D721Med (cell line): ENCODE measurements at regions not wholly inside any gene's neighbourhood (a gene's known extent, or its start where the extent isn't known, plus 50 kb on each side); places are given as distances from the start of the nearest gene placed in this dataset.

Experiments used
- DNase-seq: peaks from one replicate; pipeline ENCODE4 v3.0.0; 2011; ENCODE audit warnings: low spot score; ENCODE audit not compliant: insufficient read length
- FAIRE-seq: peaks from 2 replicates; lab custom pipeline; 2011; peaks lifted over from hg19 to GRCh38; lab: Jason Lieb, UNC
- TF ChIP-seq, protein P1 (sequence below): IDR thresholded peaks from 2 replicates; pipeline ENCODE4 v1.5.1; 2012; ENCODE audit warnings: mild to moderate bottlenecking, control low read depth; ENCODE audit not compliant: insufficient read depth; ENCODE audit errors: missing control alignments

- DNase-seq (no peak), FAIRE-seq (no peak)
- TF ChIP-seq, protein P1, sequence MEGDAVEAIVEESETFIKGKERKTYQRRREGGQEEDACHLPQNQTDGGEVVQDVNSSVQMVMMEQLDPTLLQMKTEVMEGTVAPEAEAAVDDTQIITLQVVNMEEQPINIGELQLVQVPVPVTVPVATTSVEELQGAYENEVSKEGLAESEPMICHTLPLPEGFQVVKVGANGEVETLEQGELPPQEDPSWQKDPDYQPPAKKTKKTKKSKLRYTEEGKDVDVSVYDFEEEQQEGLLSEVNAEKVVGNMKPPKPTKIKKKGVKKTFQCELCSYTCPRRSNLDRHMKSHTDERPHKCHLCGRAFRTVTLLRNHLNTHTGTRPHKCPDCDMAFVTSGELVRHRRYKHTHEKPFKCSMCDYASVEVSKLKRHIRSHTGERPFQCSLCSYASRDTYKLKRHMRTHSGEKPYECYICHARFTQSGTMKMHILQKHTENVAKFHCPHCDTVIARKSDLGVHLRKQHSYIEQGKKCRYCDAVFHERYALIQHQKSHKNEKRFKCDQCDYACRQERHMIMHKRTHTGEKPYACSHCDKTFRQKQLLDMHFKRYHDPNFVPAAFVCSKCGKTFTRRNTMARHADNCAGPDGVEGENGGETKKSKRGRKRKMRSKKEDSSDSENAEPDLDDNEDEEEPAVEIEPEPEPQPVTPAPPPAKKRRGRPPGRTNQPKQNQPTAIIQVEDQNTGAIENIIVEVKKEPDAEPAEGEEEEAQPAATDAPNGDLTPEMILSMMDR, result no peak
These were observed 153.3 kb upstream of the SPRY4 start for GRCh38 chr5:142478113-142478512.

GRCh38 chr5:142475102-142475513, 150.3 kb upstream of the SPRY4 start:
- DNase-seq, result no peak
- TF ChIP-seq, protein P1, result no peak
- FAIRE-seq, result no peak

- no peak for DNase-seq
- FAIRE-seq, result no peak
- TF ChIP-seq, protein P1, result no peak
These were observed 149.7 kb upstream of the SPRY4 start for GRCh38 chr5:142474431-142475094.

DNA sequence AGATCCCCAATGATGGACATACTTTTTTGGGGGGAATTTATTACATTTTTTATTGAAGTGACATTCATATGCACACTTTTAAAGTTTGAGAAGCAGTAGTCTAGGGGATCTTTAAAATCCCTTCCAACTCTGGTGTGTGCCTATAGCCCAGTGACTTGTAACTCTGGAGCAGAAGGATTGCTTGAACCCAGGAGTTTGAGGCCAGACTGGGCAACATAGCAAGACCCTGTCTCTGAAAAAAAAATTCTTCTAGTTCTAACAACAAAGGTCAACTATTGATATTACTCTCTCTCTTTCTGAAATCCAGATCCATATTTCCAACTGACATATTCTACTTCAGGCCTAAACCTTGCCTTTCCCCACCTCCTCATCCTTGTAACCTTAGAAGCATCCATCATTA, 148.2 kb upstream of the SPRY4 start:
- TF ChIP-seq, protein P1, result no peak
- FAIRE-seq (no peak), DNase-seq (no peak)

DNA sequence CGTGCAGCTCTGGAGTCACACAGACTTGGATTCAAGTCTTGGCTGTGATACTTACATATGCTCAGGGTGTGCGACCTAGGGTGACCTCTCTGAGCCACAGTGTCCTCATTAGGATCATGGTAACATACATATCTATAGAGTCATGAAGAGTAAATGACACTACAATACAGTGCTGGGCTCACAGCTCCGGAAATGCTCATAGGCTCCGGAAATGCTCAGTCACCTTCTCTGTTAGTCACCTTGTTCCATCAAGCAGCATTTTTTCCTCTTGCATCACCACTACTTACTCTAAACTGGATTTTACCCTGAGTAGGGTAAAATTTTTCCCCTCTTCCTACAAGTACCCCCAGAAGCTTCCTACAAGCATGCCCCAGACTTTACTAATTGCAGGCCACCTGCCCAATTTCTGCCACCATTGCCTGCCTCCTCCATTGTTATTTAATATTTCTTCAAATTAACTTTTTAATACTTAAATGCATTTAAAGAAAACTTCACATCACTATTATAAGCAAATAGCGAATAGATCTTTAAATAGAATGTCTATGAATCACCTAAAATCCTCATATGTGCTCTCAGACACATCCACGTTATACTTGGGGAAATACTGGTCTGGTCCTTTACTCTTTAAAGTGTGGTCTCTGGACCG, 147.6 kb upstream of the SPRY4 start:
- TF ChIP-seq, protein P1, result no peak
- no peak for FAIRE-seq
- no peak for DNase-seq

DNA sequence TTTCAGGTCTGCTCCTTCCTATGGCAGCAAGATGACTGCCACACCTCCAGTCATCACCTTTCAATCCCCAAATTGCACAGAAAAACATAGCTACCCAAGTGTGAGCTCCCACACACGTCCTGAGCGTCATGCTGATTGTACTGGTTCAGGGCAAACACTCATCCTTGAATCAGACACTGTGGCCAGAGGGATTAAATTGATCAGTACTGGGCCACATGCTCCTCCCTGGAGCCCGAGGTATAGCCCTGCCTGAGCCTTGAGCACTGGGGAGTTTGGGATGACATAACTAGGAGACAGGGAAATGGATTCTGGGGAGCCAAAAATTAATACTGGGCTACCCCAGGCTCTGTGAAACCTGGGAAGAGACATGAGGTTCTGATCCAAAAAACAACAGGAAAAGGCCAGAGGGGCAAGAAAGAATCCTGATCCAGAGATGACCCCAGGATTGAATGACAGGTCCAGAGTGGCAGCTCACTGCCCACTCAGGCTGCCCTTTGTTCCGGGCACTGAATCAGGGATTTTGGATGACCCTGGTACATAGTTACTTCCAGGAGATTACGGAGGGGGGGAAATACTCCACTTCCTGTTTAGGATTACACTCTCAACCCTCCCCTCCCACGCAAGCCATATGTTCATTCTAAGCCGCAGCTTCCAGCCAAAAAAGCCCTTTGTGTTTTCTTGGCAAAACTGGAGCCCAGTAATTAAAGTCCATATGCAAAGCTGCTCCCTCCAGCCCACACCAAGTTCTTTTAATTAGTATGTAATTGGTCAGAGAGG, 141.6 kb upstream of the SPRY4 start:
- DNase-seq, result no peak
- TF ChIP-seq, protein P1, result no peak
- FAIRE-seq, result peak; percentile 38
